HG03571 (cell line): ENCODE measurements at regions not wholly inside any gene's neighbourhood (a gene's known extent, or its start where the extent isn't known, plus 50 kb on each side); places are given as distances from the start of the nearest gene placed in this dataset.

Experiments used
- ATAC-seq: cut with Tn5 transposase; IDR thresholded peaks from one replicate; pipeline ENCODE4 v1.9.1; 2021; ENCODE audit not compliant: unreplicated experiment

DNA sequence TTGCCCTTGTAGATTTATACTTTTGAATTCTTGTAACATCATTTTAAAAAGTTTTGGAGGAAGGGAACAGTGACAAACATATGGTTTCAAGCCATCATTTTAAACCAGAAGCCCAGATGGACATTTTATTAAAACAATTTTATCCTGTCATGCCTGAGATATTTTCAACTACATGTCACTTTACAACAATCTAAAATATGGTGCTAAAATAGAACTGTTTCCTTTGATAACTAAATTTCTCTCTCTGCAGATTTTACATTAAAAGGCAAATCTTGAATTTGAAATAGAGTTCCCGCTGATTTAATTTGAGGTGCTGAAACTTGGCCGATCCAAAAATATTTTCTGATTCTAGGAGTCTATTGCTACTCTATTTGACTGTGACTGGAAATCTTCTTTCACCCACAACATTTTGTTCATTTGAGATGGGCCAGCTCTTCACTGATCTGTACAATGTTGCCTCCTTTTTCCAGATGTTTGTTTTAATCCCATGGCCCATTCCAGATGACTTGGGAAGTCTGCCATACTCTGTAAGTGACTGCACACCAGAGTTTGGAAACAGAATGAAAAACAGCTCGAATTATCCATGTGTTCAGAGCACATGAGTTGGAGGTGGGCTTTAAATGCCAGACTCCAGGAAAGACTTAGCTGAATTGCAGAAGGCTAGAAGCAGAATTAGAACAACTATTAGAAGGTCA lies 402.5 kb downstream of the TMEM135 start:
- no peak for ATAC-seq

DNA sequence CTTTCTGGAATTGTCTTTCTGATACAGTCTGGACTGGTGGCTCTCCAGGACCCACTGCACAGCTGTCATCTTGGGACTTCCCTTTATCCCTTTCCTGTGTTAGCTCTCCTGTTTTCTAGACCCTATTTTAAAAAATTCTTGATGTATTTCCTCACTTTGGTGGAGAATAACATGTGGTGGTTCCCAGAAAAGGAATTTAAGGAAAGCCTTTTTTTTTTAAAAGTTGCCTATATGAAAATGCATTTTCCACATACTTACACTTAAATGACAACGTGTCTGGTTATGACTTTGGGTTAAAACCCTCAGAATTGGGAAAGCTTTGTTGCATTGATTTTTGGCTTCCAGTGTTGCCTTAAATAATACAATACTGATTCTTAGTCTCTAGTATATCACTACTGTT lies 400.7 kb downstream of the TMEM135 start:
- ATAC-seq = no peak

DNA sequence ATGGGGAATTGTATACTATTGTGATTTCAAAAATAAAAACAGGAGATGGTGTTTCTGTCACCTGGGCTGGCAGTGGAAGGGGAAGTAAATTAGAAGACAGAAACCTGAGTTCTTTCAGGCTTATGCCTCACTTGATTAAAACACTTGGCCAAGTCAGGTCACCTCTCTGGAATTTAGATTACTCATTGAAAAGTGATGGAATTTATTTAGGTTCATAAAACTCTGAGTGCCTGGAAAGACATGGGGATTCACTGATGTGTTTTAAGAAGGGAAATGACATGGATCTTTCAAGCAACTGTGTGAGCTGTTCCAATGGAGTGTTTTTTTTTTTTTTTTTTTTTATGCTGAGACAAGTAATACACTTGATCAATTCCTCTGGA lies 400.1 kb downstream of the TMEM135 start:
- ATAC-seq = no peak

DNA sequence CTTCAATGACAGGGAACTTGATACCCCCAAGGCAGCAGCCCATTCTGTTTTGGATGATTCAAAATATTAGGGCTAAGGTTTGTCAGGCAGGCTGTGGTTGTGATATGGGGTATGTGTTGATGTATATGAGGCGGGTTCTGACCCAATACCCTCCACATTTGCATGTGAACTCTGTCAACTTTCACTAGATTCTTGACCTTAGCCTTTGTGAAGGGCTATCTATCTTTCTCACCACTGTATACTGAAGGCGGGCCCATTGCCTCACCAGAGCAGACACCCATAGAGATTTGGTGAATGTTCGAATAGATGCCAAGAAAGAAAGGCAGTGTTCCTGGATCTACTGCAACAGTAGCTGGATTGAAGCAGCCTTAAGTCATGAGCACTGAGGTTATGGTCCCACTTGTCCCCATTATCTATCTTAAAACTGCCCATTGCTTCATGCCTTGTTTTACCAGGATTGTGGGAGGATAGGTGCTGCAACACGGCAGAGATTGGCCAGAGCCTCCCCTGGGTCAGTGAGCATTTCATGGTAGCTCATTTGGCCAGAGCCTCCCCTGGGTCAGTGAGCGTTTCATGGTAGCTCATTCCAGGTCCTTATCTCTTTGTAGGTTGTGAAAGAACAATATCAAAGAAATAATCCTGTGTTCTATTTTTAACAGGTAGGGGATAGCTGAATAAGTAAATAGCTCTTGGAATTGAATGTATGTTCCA lies 399.6 kb downstream of the TMEM135 start:
- ATAC-seq = no peak

DNA sequence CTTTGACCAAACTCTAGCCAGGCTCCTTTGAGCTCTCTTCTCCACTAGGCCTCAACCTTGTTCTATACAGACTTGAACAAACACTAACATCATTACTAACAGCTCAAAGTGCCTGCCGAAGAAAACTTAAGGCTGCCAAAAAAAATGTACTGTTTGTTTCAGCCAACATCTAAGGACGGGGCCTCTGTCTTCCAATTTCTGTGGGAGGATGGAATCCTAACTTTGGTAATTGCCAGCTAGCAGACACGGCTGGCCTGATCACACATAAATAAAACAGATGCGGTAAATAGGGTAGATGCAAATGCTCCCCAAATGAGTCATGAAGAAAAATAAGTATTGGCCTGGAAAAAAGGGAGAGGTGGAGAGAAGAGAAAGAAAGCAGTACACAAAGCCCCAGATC lies 394.3 kb downstream of the TMEM135 start:
- no peak for ATAC-seq

DNA sequence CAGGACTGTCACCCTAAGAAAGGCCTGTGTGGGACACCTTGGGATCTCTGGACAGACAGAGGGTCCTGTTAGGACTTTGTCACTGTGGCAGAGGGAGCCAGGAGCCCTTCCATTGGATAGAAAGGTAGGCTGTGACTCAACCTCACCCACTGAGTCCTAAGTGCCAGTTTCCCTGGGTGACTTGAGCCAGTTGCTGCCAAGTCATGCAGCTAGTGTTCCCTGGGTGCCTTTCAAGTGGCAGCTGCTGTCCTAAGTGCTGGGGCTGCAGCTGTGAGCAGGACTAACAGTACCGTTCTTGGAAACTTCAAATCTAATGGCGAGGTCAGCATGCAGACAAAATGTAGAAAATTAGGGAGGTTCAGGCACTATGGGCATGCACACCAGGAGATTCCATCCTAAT lies 393.7 kb downstream of the TMEM135 start:
- ATAC-seq = no peak

DNA sequence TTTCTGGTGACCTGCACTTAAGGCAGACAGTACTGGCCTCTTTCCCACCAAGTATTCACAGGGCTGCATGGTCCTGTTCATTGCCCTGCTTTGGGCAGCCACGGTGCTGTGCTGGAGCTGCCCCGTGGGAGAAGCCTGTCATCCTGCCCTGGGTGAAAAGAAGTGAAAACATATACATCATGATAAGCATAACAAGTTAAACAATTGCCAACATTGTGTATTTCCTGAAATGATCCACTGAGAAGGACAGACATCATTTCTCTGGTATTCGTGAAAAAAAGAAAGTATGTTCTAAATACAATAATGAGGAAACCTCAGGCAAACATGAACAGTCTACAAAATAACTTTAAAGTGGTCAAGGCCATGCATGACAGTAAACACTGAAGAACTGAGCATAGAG lies 393.1 kb downstream of the TMEM135 start:
- ATAC-seq = no peak

DNA sequence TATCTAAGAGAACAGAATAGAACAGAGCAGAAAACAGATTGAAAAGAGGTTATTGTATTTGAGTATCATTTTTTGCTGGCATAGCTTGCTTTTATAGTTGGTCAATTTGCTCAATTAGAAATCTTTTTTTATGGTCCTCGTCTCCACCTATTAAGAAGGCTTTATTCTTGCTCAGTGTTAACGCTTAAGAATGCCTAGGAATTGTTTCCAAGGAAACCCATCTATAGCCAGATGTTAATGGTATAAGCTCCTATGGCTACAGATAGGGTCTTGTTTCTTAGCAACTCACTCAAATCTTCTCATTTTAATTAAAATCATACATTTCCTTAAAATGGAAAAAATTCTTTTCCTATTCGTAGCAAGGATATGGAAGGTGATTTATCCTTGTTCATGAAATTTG lies 392.3 kb downstream of the TMEM135 start:
- no peak for ATAC-seq

DNA sequence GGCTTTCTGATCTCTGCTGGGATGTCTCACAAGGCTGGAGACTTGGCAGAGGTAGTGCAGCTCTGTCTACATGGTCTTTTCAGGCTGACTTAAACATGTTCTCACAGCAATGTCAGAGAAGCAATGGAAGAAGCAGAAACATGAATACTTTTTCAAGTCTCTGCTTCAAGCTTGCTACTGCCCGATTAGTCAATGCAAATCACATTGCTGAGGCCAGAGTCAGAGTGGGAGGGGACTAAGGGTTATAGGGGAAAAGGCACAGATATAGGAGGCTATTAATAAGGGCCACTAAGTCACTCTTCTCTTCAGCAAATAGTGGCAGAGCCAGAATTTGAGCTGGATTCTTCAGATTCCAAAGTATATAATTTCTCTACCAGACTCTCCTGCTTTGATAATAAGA lies 390.5 kb downstream of the TMEM135 start:
- ATAC-seq = no peak

DNA sequence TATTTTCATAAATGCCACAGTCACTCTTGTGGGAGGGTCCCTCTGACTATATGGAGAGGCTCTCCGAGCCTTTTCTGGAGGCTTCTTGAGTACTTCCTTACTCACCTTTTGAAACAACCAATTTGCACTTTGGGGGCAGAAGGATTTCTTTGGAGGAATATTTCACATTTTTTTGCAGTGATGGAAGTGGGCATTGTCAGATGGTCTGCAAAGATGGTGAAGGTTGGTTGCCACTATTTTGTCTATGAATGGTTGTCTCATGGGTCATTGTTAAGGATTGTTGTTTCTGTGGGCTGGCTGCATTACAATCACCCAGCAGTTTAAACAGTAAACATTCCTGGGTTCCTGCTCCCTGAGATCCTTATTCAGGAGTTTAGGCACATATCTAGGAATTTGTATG lies 388.2 kb downstream of the TMEM135 start:
- ATAC-seq = no peak

DNA sequence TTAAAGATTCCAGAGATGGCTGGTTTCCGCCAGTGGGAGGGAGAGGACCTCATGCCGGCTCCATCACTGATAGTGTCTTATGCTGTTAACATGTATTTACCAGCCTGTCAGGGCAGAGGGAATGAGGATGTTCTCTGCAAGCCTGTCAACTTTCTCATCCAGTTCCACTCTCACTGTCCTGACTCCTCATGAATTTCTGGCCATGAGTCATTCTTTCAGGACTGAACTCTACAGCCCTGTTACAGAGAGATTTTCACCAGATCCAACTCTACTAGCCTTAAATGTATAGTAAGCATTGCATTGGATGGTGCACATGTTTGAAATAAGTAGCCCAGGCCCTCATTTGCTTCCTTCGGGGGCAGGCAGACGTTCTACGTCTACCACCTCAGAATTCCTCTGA lies 387.7 kb downstream of the TMEM135 start:
- no peak for ATAC-seq

DNA sequence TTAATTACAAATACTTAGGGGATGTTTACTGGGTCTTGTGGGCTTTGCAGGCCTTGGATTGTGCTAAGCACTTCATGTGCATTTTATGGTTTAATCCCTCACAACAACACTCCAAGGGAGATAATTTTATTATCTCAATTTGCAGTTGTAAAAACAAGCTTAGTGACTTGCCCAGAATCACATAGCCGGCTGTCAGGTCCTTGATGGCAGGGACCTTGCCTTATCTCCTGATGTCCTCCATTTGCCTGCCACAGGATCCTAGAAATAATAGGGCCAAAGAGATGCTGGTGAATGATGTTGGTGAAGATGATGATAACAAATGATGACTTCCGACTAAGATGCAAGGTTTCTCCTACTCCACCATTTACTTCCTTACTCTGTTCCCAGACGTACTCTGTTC lies 385.4 kb downstream of the TMEM135 start:
- ATAC-seq = no peak

DNA sequence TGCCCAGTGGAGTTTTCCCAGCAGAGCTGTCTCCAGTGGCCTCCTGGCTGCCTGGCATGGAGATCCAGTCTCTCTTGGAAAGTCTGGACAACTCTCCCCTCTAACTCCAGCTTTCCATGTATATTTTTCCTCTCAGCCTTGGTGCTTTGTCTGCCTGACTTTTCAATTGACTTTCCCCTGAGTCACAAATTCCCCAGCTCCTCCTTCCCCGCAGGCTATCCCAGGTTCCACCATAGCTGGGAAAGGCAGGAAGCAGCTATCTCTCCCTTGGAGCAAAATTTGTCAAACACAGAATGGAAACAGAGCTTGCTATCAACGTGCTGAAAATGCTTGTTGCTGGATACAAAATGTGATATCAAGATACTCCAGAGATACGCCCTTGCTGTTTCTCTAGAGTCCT lies 384.8 kb downstream of the TMEM135 start:
- no peak for ATAC-seq

DNA sequence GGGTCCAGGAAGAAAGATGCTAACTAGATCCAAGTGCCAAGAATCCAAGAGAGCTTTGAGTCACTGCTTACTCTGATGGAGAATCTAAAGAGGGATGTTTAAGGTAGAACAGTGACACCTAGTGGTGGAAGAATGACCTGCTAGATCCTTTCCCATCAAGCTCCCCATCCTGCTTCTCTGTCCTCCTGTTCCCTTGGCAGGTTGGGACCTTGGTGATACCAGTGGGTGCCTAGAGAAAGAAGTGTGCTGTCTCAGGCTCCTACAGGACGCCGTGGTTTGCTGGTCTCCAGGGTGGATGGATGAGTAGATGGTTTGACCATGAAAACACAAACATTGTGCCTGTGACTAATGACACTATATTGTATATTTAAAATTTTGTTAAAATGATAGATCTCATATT lies 383.7 kb downstream of the TMEM135 start:
- peak; percentile 71 for ATAC-seq

DNA sequence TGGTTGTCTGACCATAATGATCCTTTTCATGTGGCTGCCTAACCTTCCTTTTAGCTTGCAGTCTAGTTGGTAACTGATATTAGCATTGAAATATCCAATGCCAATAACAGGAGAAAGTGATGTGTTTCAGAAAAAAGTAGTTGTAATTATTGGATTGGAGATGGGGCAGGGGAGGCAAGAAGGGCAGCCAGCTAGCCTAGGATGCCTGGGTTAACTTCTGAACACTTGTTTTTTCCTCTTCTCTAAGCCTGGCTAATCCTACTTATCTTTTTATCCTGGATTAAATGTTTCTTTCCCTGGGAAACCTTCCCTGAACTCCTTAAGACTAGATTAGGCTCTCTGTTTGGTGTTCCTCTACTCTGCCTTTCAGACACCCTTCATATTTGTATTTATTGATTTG lies 380.2 kb downstream of the TMEM135 start:
- no peak for ATAC-seq

DNA sequence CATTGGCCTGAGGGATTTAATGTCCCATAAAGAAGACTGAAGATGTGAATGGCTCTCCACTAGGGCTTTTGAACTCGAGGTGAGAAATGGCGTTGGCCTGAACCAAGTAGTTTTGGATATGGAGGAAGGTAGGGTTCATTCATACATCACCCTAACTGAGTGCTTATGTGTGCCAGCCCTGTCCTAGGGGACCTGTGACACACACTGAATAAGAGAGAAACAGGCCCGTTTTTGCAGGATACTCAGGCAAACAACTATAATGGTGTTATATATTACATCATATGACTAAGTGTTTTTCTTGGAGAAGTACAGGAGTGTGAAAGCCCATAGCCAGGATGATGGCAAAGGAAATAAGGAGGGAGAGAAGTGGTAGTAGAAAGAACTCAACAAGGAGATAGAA lies 368.1 kb downstream of the TMEM135 start:
- no peak for ATAC-seq

DNA sequence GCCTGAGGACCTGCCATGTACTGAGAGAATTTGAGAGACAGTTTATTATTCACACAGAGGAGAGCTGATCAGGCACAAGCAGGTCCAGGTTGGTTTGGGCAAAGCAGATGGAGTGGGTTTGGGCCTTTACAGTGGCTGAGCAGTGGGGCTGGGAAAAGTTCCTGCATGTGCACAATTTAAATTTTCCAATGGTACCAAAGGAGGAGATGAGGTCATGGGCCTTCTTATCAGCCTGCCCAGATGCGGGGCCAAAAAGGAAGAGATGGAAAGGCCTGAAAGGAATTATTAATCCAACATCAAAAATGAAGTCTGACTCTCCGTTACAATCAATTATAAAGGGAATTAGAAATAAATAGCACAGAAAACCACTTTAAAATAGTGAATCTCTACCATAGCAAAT lies 367.6 kb downstream of the TMEM135 start:
- ATAC-seq = no peak

DNA sequence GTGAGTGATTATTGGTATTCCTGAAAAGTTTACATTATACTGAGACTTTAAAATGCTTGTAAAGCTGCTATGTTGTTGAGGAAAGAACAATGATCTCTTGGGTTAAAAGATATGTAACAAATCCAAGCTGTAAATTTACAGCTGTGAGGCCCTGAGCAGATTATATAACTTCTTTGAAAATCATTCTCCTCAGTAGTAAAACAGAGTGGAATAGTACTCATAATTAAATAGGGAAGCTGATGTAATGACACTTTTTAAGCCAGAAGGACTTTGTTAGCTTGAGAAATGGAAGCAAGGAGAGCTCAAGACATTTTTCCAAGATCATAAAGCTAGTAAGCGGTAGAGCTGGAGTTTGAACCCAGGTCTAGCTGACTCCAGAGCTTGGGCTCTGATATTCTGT lies 363.9 kb downstream of the TMEM135 start:
- no peak for ATAC-seq

DNA sequence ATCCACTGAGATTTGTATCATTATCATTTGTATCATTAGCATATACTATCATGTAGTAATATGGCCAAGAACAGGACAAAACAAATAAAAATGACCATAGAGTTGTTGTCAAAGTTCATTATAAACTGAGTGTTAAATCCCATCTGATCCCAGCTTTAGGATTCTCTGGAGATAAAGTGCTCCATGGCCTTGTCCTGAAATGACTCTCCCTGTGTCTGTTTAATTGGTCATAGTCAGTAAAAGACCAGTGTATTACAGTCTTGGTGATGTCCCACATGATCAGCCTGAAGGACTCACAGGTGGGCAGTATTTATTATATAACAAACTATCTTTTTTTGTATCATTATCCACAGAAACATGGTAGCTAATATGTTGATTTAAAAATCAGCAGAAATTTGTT lies 361.6 kb downstream of the TMEM135 start:
- no peak for ATAC-seq

DNA sequence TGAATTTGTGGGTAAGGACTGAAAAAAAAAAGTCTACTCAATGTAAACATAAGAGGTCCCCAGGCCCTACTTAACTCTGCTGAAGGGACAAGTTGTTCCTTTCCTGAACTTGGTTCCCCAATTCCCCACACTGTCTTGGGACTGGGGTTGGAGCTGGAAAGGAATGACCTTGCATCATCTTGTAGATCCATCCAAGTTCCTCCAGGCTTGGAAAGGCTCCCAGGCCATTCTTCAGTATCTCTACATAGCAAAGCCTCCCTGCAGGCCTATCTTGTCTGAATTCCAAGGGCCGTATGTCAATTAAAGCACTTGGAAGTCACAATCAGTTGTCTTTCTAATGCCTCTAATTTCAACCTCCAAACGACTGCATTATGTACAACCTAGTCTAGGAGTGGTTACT lies 361.2 kb downstream of the TMEM135 start:
- no peak for ATAC-seq

DNA sequence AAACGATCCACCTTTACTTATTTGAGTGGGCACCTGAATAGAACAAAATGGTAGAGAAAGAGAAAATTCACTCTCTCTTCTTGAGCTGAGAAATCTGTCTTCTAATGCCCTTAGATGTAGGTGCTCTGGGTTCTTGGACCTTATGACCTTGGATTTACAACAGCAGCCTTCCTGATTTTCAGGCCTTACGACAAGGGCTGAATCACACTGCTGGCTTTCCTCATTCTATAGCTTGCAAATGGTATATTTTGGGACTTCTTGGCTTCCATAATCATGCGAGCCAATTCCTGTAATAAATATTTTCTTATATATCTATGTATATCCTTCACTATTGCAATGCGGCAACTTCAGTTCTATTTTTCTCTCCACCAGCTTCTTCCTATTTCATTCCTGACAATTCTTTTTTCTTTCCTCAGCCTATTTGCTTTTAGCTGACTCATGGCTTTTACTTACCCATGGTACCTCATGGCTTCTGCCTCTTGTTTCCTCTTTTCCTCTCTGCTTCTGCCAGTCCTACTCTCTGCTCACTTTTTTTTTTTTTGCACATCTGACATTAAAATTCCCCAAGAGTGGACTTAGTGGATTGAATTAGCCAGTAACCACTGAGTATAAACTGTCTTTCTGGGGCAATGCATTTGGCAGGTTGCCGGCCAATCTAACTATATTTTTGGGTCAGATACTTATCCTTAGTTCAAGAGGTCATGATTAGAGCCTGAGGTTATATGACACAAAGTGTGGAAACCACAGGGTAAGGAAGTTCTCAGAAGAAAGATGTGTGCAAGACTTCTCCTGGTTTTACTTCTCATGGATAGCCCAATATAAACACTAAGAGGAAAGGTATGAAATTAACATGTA lies 359.5 kb downstream of the TMEM135 start:
- ATAC-seq = no peak

DNA sequence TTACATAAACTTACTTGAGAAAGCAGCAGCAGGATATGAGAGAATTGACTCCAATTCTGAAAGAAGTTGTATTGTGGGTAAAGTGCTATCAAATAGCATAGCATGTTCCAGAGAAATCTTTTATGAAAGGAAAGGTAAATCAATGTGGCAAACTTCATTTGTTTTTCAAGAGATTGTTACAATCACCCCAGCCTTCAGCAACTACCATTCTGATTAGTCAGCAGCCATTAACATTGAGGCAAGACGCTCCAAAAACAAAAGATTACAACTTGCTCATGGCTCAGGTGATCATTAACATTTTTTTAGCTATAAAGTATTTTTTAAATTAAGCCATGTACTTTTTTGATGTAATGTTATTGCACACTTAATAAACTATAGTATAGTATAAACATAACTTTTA lies 357.2 kb downstream of the TMEM135 start:
- no peak for ATAC-seq
